MCF 10A (cell line): ENCODE measurements at regions not wholly inside any gene's neighbourhood (a gene's known extent, or its start where the extent isn't known, plus 50 kb on each side); places are given as distances from the start of the nearest gene placed in this dataset.

Source experiments
- BruUV-seq: library from RNA; stranded (reverse); fragments of 400-500 nt; replicated peaks from 2 replicates; lab custom pipeline; 2021; lab: Mats Ljungman, UMichigan
- CTCF ChIA-PET: fragments of 300-600 bp; sonication (Branson Sonifier 250); formaldehyde crosslinking; extraction: SDS; loops from one replicate; lab custom pipeline; 2021; ENCODE audit warnings: antibody characterized with exemption, inconsistent platforms; lab: Yijun Ruan, JAX
- POLR2A ChIA-PET: fragments of 300-600, 350-650 bp; sonication (Branson Sonifier 250); formaldehyde crosslinking; extraction: SDS; loops from one replicate; lab custom pipeline; 2020; ENCODE audit warnings: antibody characterized with exemption, inconsistent platforms; lab: Yijun Ruan, JAX
- DNase-seq: peaks from one replicate; pipeline ENCODE4 v3.0.0-alpha.2; 2018; ENCODE audit not compliant: unreplicated experiment
- H3K27ac Mint-ChIP-seq: one replicate; pipeline ENCODE4 v1.8.0; 2022; ENCODE audit warnings: mild to moderate bottlenecking, low read depth, mixed read lengths; ENCODE audit not compliant: unreplicated experiment
- H3K27me3 Mint-ChIP-seq: one replicate; pipeline ENCODE4 v1.8.0; 2022; ENCODE audit warnings: mixed read lengths; ENCODE audit not compliant: insufficient read depth, unreplicated experiment
- H3K36me3 Mint-ChIP-seq: one replicate; pipeline ENCODE4 v1.8.0; 2022; ENCODE audit warnings: mild to moderate bottlenecking, moderate library complexity, mixed read lengths; ENCODE audit not compliant: insufficient read depth, unreplicated experiment
- H3K4me1 Mint-ChIP-seq: one replicate; pipeline ENCODE4 v1.8.0; 2022; ENCODE audit warnings: mixed read lengths; ENCODE audit not compliant: insufficient read depth, unreplicated experiment
- H3K4me3 Mint-ChIP-seq: one replicate; pipeline ENCODE4 v1.8.0; 2022; ENCODE audit warnings: mild to moderate bottlenecking, moderate library complexity, mixed read lengths; ENCODE audit not compliant: unreplicated experiment
- H3K9me3 Mint-ChIP-seq: one replicate; pipeline ENCODE4 v1.8.0; 2022; ENCODE audit warnings: mixed read lengths; ENCODE audit not compliant: unreplicated experiment
- intact Hi-C: fragments of 100-400 bp; cut with micrococcal nuclease; formaldehyde crosslinking; loops from 2 replicates; pipeline ENCODE4 v1.14.1; 2022
- TF ChIP-seq, protein P1 (sequence below): fragments of 200-600 bp; IDR thresholded peaks from one replicate; pipeline ENCODE4 v1.8.0; 2022; ENCODE audit warnings: antibody characterized with exemption, mild to moderate bottlenecking; ENCODE audit not compliant: unreplicated experiment

GRCh38 chr3:109852283-109852682 is 514.9 kb upstream of the DPPA4 start:
- ChIA-PET CTCF (no interaction called here), POLR2A (no interaction called here)
- peaks cover 9% of the 10 kb centered on the region for H3K9me3 Mint-ChIP-seq
- H3K4me1 Mint-ChIP-seq, result no peaks in the 10 kb centered on the region
- no TSS peak for BruUV-seq
- no peak overlapping the region for H3K4me3 Mint-ChIP-seq
- DNase-seq, result no peak
- intact Hi-C loops, result no loop called here
- H3K36me3 Mint-ChIP-seq, result no peaks in the 10 kb centered on the region
- TF ChIP-seq, protein P1, sequence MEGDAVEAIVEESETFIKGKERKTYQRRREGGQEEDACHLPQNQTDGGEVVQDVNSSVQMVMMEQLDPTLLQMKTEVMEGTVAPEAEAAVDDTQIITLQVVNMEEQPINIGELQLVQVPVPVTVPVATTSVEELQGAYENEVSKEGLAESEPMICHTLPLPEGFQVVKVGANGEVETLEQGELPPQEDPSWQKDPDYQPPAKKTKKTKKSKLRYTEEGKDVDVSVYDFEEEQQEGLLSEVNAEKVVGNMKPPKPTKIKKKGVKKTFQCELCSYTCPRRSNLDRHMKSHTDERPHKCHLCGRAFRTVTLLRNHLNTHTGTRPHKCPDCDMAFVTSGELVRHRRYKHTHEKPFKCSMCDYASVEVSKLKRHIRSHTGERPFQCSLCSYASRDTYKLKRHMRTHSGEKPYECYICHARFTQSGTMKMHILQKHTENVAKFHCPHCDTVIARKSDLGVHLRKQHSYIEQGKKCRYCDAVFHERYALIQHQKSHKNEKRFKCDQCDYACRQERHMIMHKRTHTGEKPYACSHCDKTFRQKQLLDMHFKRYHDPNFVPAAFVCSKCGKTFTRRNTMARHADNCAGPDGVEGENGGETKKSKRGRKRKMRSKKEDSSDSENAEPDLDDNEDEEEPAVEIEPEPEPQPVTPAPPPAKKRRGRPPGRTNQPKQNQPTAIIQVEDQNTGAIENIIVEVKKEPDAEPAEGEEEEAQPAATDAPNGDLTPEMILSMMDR, result no peak
- no peak overlapping the region for H3K27ac Mint-ChIP-seq
- H3K27me3 Mint-ChIP-seq, result no peaks in the 10 kb centered on the region

- H3K9me3 Mint-ChIP-seq, result peaks cover 9% of the 10 kb centered on the region
- H3K27ac Mint-ChIP-seq, result no peak overlapping the region
- no peak overlapping the region for H3K4me3 Mint-ChIP-seq
- intact Hi-C loops, result no loop called here
- POLR2A ChIA-PET, result no interaction called here
- CTCF ChIA-PET, result interaction anchor here (0.6 kb wide), 1 partner anchor 71 kb away, joined by 3 read pairs; no protein-coding TSS in a partner anchor
- DNase-seq, result no peak
- H3K4me1 Mint-ChIP-seq, result no peaks in the 10 kb centered on the region
- BruUV-seq, result no TSS peak
- TF ChIP-seq, protein P1, result no peak
- no peaks in the 10 kb centered on the region for H3K36me3 Mint-ChIP-seq
- no peaks in the 10 kb centered on the region for H3K27me3 Mint-ChIP-seq
These were observed 515.9 kb upstream of the DPPA4 start for GRCh38 chr3:109853077-109853731.

DNA sequence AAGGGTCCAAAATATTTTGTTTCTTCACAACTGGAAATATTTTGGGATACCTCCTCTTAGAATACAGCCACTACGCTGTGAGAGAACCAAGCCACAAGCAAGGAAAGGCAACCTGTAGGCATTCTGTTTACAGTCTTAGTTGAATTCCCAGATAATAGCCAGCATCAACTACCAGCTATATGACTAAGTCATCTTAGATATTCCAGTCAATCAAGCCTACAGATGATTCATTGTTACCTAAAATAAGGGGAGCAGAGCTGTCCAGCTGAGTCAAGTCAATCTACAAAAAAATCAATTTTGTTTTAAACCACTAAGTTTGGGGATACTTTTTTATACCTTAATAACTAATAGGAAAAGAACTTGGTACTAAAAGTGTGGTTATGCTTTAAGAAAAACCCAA is 526.4 kb upstream of the DPPA4 start:
- no peaks in the 10 kb centered on the region for H3K9me3 Mint-ChIP-seq
- no peak overlapping the region for H3K4me3 Mint-ChIP-seq
- ChIA-PET POLR2A (no interaction called here), CTCF (no interaction called here)
- DNase-seq, result no peak
- H3K27ac Mint-ChIP-seq, result no peak overlapping the region
- H3K27me3 Mint-ChIP-seq, result no peaks in the 10 kb centered on the region
- no peaks in the 10 kb centered on the region for H3K36me3 Mint-ChIP-seq
- BruUV-seq, result no TSS peak
- no peaks in the 10 kb centered on the region for H3K4me1 Mint-ChIP-seq
- intact Hi-C loops, result no loop called here
- TF ChIP-seq, protein P1, result no peak

- Mint-ChIP-seq H3K27me3 (no peaks in the 10 kb centered on the region), H3K9me3 (no peaks in the 10 kb centered on the region), H3K4me3 (no peak overlapping the region), H3K36me3 (no peaks in the 10 kb centered on the region), H3K27ac (no peak overlapping the region), H3K4me1 (no peaks in the 10 kb centered on the region)
- CTCF ChIA-PET, result no interaction called here
- no TSS peak for BruUV-seq
- TF ChIP-seq, protein P1, result no peak
- intact Hi-C loops, result no loop called here
- DNase-seq, result no peak
- POLR2A ChIA-PET, result no interaction called here
These were observed 527.1 kb upstream of the DPPA4 start for GRCh38 chr3:109864452-109864851.
